Left lung (tissue), 4 donors: ENCODE measurements at regions not wholly inside any gene's neighbourhood (a gene's known extent, or its start where the extent isn't known, plus 50 kb on each side); places are given as distances from the start of the nearest gene placed in this dataset.
A peak's percentile ranks its signal among the peaks of the same experiment; 100 is the strongest.

Source experiments
- ATAC-seq: fragments of 200-7000 bp; cut with Tn5 transposase; one replicate; pipeline ENCODE4 v1.9.1; 2020; ENCODE audit warnings: moderate library complexity
- DNase-seq, 4 donors: peaks; one replicate each; pipeline ENCODE4 v3.0.0-alpha.2; 2013 to 2020
- H3K27ac ChIP-seq, 2 donors: fragments of 200-600 bp; sonication (generic) in 1 of 2; one replicate each; pipeline versions ENCODE4 v1.5.0 to v1.8.0; 2020 to 2021
- H3K27me3 ChIP-seq, 2 donors: fragments of 200-600 bp; sonication (generic) in 1 of 2; one replicate each; pipeline versions ENCODE4 v1.5.0 to v1.8.0; 2020 to 2021
- H3K36me3 ChIP-seq, 2 donors: fragments of 200-600 bp; sonication (generic) in 1 of 2; one replicate each; pipeline versions ENCODE4 v1.5.0 to v1.8.0; 2020 to 2021
- H3K4me1 ChIP-seq, 2 donors: fragments of 200-600 bp; one replicate each; pipeline ENCODE4 v1.8.0; 2021
- H3K4me3 ChIP-seq, 2 donors: fragments of 200-600 bp; sonication (generic) in 1 of 2; one replicate each; pipeline versions ENCODE4 v1.5.0 to v1.8.0; 2020 to 2021; ENCODE audit warnings: mild to moderate bottlenecking in 1 of 2
- H3K9me3 ChIP-seq, 2 donors: fragments of 200-600 bp; sonication (generic) in 1 of 2; one replicate each; pipeline versions ENCODE4 v1.5.0 to v1.8.0; 2020 to 2021
- CTCF ChIP-seq, 2 donors: fragments of 200-600 bp; sonication (generic) in 1 of 2; IDR thresholded peaks; one replicate each; pipeline versions ENCODE4 v1.5.0 to v1.8.0; 2021; ENCODE audit warnings: antibody characterized with exemption in 2 of 2
- intact Hi-C, 2 donors: fragments of 100-400 bp; cut with DNase I; formaldehyde crosslinking; loops; one replicate each; pipeline versions ENCODE4 v1.11.2 to v1.14.2; 2022
- donor health status: DM: no; HTN: yes; CAD: no.
- donor health status: DM: no; HTN: no; CAD: no.

GRCh38 chr5:10838038-10838437 is 77.0 kb upstream of the DAP start:
- no peaks in the 10 kb centered on the region for H3K36me3 ChIP-seq
- no peak overlapping the region for H3K4me3 ChIP-seq
- no peak for DNase-seq
- ATAC-seq: no peak
- no peaks in the 10 kb centered on the region for H3K27me3 ChIP-seq
- H3K9me3 ChIP-seq: no peaks in the 10 kb centered on the region
- intact Hi-C loops: no loop called here
- no peaks in the 10 kb centered on the region for H3K4me1 ChIP-seq
- TF ChIP-seq CTCF (IDR thresholded peaks at IDR 0.05): no peak
- no peak overlapping the region for H3K27ac ChIP-seq

- Histone ChIP-seq H3K36me3 (no peaks in the 10 kb centered on the region), H3K9me3 (no peaks in the 10 kb centered on the region), H3K27me3 (no peaks in the 10 kb centered on the region), H3K4me3 (no peak overlapping the region), H3K4me1 (peaks cover 0 to 4% of the 10 kb centered on the region in 2 donors), H3K27ac (no peak overlapping the region)
- no peak for ATAC-seq
- intact Hi-C loops: no loop called here
- DNase-seq: no peak
- TF ChIP-seq CTCF (IDR thresholded peaks at IDR 0.05): no peak
Measured at GRCh38 chr5:10836986-10837385, 76.0 kb upstream of the DAP start.

GRCh38 chr5:10834695-10835094 is 73.7 kb upstream of the DAP start:
- Histone ChIP-seq H3K9me3 (no peaks in the 10 kb centered on the region), H3K4me3 (no peak overlapping the region), H3K4me1 (peaks cover 0 to 5% of the 10 kb centered on the region in 2 donors), H3K27me3 (no peaks in the 10 kb centered on the region), H3K27ac (no peak overlapping the region), H3K36me3 (no peaks in the 10 kb centered on the region)
- TF ChIP-seq CTCF (IDR thresholded peaks at IDR 0.05): no peak
- DNase-seq (no peak), ATAC-seq (no peak)
- intact Hi-C loops: no loop called here

DNA sequence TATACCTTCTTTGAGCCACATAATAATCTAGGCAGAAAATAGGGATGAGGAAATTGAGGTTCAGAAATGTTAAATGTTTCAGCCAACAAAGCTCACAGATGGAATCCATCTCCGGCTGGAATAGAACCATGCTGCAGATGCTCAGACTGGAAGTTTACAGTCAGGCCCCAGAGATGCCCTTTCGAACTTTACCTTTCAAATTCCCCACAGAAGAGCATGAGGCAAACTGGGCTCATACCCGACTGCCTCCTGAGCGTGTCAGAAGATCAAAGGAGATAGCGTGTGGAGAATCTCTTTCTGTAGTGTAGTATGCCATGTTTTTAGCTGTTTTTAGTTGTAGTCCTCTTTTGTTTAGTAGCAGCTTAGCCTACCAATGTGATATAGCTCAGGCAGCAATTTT is 72.0 kb upstream of the DAP start:
- Histone ChIP-seq H3K36me3 (no peaks in the 10 kb centered on the region), H3K27ac (peak overlapping the region in 1 of 2 donors; percentile 44), H3K4me1 (peaks cover 0 to 5% of the 10 kb centered on the region in 2 donors), H3K4me3 (no peak overlapping the region), H3K27me3 (no peaks in the 10 kb centered on the region), H3K9me3 (no peaks in the 10 kb centered on the region)
- no peak for TF ChIP-seq CTCF (IDR thresholded peaks at IDR 0.05)
- DNase-seq (peak in 2 of 4 donors; percentile 64 to 68), ATAC-seq (peak; percentile 42)
- intact Hi-C loops: no loop called here

DNA sequence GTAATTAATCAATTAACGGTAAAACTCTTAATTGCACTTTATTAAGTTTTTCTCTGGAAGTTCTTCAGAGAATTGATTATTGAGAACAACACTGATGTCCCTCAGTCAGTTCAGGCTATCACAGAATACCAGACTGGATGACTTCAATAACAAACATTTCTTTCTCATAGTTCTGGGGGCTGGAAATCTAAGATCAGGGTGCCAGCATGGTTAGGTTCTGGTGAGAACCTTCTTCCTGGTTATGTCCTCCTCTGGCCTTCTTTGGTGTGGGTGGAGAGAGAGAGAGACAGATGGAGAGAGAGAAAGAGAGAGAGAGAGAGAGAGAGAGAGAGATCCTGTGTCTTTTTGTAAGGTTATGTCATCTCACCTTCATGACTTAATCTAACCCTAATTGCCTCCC is 71.4 kb upstream of the DAP start:
- peaks cover 0 to 5% of the 10 kb centered on the region in 2 donors for H3K4me1 ChIP-seq
- no peak for ATAC-seq
- intact Hi-C loops: no loop called here
- no peak for TF ChIP-seq CTCF (IDR thresholded peaks at IDR 0.05)
- no peaks in the 10 kb centered on the region for H3K27me3 ChIP-seq
- DNase-seq: no peak
- H3K36me3 ChIP-seq: no peaks in the 10 kb centered on the region
- no peak overlapping the region for H3K4me3 ChIP-seq
- no peaks in the 10 kb centered on the region for H3K9me3 ChIP-seq
- H3K27ac ChIP-seq: no peak overlapping the region
